ENCODE measurements at regions not wholly inside any gene's neighbourhood (a gene's known extent, or its start where the extent isn't known, plus 50 kb on each side); places are given as distances from the start of the nearest gene placed in this dataset.

DNA sequence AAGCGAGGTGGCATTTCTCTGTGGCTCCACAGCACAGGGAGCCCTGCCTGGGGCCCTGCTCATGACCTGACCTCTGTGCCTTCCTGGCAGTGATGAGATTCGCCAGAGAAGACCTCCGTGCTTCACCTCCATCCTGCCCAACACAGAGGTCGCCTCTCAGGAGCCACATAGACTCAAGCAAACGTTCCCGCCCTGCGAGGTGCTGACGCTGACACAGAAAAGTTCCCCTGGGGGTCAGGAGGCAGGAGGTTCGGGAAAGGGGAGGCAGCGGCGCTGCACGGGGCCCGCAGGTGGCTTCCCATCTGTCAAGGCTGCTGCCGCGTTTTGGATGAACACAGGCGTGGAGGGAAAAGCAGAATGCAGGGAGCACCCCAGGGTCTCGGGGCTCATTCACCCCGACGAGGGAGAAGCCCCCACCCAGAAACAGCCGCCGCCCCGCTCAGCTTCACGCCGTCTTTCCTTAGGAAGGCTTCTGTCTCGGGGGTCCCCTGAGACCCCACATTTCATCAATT is 579.6 kb upstream of the SALL3 start:
- no peak for TF ChIP-seq POLR2A (IDR thresholded peaks at IDR 0.05)
- TF ChIP-seq, protein P1, sequence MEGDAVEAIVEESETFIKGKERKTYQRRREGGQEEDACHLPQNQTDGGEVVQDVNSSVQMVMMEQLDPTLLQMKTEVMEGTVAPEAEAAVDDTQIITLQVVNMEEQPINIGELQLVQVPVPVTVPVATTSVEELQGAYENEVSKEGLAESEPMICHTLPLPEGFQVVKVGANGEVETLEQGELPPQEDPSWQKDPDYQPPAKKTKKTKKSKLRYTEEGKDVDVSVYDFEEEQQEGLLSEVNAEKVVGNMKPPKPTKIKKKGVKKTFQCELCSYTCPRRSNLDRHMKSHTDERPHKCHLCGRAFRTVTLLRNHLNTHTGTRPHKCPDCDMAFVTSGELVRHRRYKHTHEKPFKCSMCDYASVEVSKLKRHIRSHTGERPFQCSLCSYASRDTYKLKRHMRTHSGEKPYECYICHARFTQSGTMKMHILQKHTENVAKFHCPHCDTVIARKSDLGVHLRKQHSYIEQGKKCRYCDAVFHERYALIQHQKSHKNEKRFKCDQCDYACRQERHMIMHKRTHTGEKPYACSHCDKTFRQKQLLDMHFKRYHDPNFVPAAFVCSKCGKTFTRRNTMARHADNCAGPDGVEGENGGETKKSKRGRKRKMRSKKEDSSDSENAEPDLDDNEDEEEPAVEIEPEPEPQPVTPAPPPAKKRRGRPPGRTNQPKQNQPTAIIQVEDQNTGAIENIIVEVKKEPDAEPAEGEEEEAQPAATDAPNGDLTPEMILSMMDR (IDR thresholded peaks at IDR 0.05), result no peak

Measured in vagina (tissue), 2 donors.